OCI-LY7 (cell line): ENCODE measurements at regions not wholly inside any gene's neighbourhood (a gene's known extent, or its start where the extent isn't known, plus 50 kb on each side); places are given as distances from the start of the nearest gene placed in this dataset.

Source experiments
- BruUV-seq: library from RNA; stranded (reverse); fragments of 400-500 nt; replicated peaks from 2 replicates; lab custom pipeline; 2021; lab: Mats Ljungman, UMichigan
- CTCF ChIA-PET: fragments of 300-600 bp; sonication (Branson Sonifier 250); formaldehyde crosslinking; loops from one replicate; lab custom pipeline; 2022; ENCODE audit warnings: antibody characterized with exemption; ENCODE audit not compliant: unreplicated experiment; lab: Charles Lee
- POLR2A ChIA-PET: fragments of 300-600 bp; sonication (Branson Sonifier 250); formaldehyde crosslinking; loops from one replicate; lab custom pipeline; 2022; ENCODE audit warnings: antibody characterized with exemption; lab: Charles Lee
- DNase-seq: peaks from one replicate; pipeline ENCODE4 v3.0.0-alpha.2; 2015; ENCODE audit warnings: low spot score
- H2AFZ ChIP-seq: fragments of 200-600 bp; sonication (generic), shearing (Covaris generic); 2 replicates; pipeline ENCODE4 v1.6.1; 2014; ENCODE audit warnings: mild to moderate bottlenecking, antibody characterized with exemption, low read length, moderate library complexity
- H3K27ac ChIP-seq: fragments of 200-600 bp; sonication (generic); 2 replicates; pipeline ENCODE4 v1.5.1; 2014; ENCODE audit warnings: mixed run types, low read depth, mild to moderate bottlenecking, moderate library complexity, low read length, inconsistent platforms; ENCODE audit not compliant: poor library complexity, severe bottlenecking
- H3K36me3 ChIP-seq: fragments of 200-600 bp; sonication (generic); 2 replicates; pipeline ENCODE4 v1.6.1; 2014; ENCODE audit warnings: mild to moderate bottlenecking, antibody characterized with exemption, low read length, moderate library complexity, mixed read lengths; ENCODE audit not compliant: insufficient read depth
- H3K4me1 ChIP-seq: fragments of 200-600 bp; sonication (generic); 2 replicates; pipeline ENCODE4 v1.5.1; 2014; ENCODE audit warnings: mild to moderate bottlenecking, low read length; ENCODE audit not compliant: insufficient read depth, poor library complexity, severe bottlenecking
- H3K4me2 ChIP-seq: fragments of 200-600 bp; sonication (generic); 2 replicates; pipeline ENCODE4 v1.6.1; 2014; ENCODE audit warnings: mild to moderate bottlenecking, low read length
- H3K4me3 ChIP-seq: fragments of 200-600 bp; sonication (generic); 2 replicates; pipeline ENCODE4 v1.5.1; 2014; ENCODE audit warnings: mild to moderate bottlenecking, low read depth, low read length; ENCODE audit not compliant: poor library complexity, severe bottlenecking
- H3K79me2 ChIP-seq: fragments of 200-600 bp; sonication (generic); 2 replicates; pipeline ENCODE4 v1.6.1; 2016; ENCODE audit warnings: low read depth, mild to moderate bottlenecking, low read length, moderate library complexity, mixed read lengths; ENCODE audit not compliant: insufficient read depth
- H3K9me2 ChIP-seq: fragments of 200-600 bp; sonication (generic); 2 replicates; pipeline ENCODE4 v1.6.1; 2016; ENCODE audit warnings: mild to moderate bottlenecking, low read length, mixed read lengths; ENCODE audit not compliant: insufficient read depth
- H3K9me3 ChIP-seq: fragments of 200-600 bp; sonication (generic); 2 replicates; pipeline ENCODE4 v1.6.1; 2014; ENCODE audit warnings: mild to moderate bottlenecking, mixed run types, low read length, mixed read lengths
- H4K20me1 ChIP-seq: fragments of 200-600 bp; sonication (generic); 2 replicates; pipeline ENCODE4 v1.6.1; 2014; ENCODE audit warnings: mild to moderate bottlenecking, antibody characterized with exemption, low read length, moderate library complexity, mixed read lengths; ENCODE audit not compliant: insufficient read depth
- CTCF ChIP-seq: fragments of 200-600 bp; sonication (generic); conservative IDR thresholded peaks from 2 replicates; pipeline ENCODE4 v1.5.1; 2014; ENCODE audit warnings: mild to moderate bottlenecking, antibody characterized with exemption, low read length, moderate library complexity, mixed read lengths
- EZH2phosphoT487 ChIP-seq: fragments of 200-600 bp; sonication (generic); IDR thresholded peaks from 2 replicates; pipeline ENCODE4 v1.6.1; 2018; ENCODE audit warnings: low read depth, borderline replicate concordance, mild to moderate bottlenecking, mixed run types, antibody characterized with exemption, low read length, moderate library complexity, mixed read lengths
- intact Hi-C: fragments of 100-400 bp; cut with micrococcal nuclease; formaldehyde crosslinking; loops from one replicate; pipeline ENCODE4 v1.10.0; 2022; ENCODE audit not compliant: unreplicated experiment

DNA sequence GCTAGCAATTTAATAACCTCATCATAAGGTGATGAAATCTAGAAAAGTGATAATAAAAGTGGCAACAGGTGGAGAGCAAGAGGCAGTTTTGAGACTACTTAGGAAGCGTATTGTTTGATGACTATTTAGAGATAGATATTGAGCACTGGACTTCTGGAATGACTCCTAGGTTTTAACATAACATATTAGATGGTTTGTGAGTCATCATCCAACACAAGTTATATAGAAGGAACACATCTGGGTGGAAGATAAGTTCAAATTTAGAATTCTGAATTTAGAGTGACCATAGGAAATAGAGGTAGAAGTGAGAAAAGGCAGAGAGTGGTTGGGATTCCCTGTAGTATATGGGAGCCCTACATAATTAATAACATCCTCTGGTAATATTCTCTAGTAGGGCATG, 282.8 kb upstream of the ALCAM start:
- Histone ChIP-seq H3K4me2 (no peak overlapping the region), H3K4me1 (no peaks in the 10 kb centered on the region), H3K9me3 (no peaks in the 10 kb centered on the region), H3K36me3 (no peaks in the 10 kb centered on the region), H4K20me1 (no peaks in the 10 kb centered on the region), H2AFZ (no peak overlapping the region), H3K4me3 (no peak overlapping the region), H3K27ac (no peak overlapping the region), H3K79me2 (no peaks in the 10 kb centered on the region), H3K9me2 (no peaks in the 10 kb centered on the region)
- TF ChIP-seq EZH2phosphoT487 (no peak), CTCF (no peak)
- no TSS peak for BruUV-seq
- CTCF ChIA-PET, result no interaction called here
- intact Hi-C loops, result no loop called here
- DNase-seq, result no peak
- POLR2A ChIA-PET, result interaction anchor here (0.5 to 0.7 kb wide), 2 partner anchors 84 to 1699 kb away, joined by 3 read pairs; no protein-coding TSS in a partner anchor

GRCh38 chr3:105085506-105085905, 281.2 kb upstream of the ALCAM start:
- TF ChIP-seq EZH2phosphoT487 (no peak), CTCF (no peak)
- BruUV-seq, result no TSS peak
- H4K20me1 ChIP-seq, result no peaks in the 10 kb centered on the region
- no peaks in the 10 kb centered on the region for H3K9me3 ChIP-seq
- H3K4me3 ChIP-seq, result no peak overlapping the region
- no peaks in the 10 kb centered on the region for H3K9me2 ChIP-seq
- no peak overlapping the region for H3K27ac ChIP-seq
- ChIA-PET POLR2A (interaction anchor here (0.6 kb wide), 2 partner anchors 257 to 395 kb away, joined by 3 read pairs; no protein-coding TSS in a partner anchor), CTCF (no interaction called here)
- no peak overlapping the region for H3K4me2 ChIP-seq
- no peaks in the 10 kb centered on the region for H3K79me2 ChIP-seq
- H3K4me1 ChIP-seq, result no peaks in the 10 kb centered on the region
- DNase-seq, result no peak
- no peak overlapping the region for H2AFZ ChIP-seq
- intact Hi-C loops, result no loop called here
- no peaks in the 10 kb centered on the region for H3K36me3 ChIP-seq

- Histone ChIP-seq H3K4me3 (no peak overlapping the region), H3K36me3 (no peaks in the 10 kb centered on the region), H3K4me1 (no peaks in the 10 kb centered on the region), H4K20me1 (no peaks in the 10 kb centered on the region), H3K4me2 (no peak overlapping the region), H3K9me3 (no peaks in the 10 kb centered on the region), H2AFZ (no peak overlapping the region), H3K27ac (no peak overlapping the region), H3K79me2 (no peaks in the 10 kb centered on the region), H3K9me2 (no peaks in the 10 kb centered on the region)
- intact Hi-C loops, result no loop called here
- DNase-seq, result no peak
- TF ChIP-seq CTCF (no peak), EZH2phosphoT487 (no peak)
- POLR2A ChIA-PET, result interaction anchor here (0.6 kb wide), 1 partner anchor 409 kb away, joined by 3 read pairs; no protein-coding TSS in a partner anchor
- no TSS peak for BruUV-seq
- CTCF ChIA-PET, result no interaction called here
These were observed 273.1 kb upstream of the ALCAM start for GRCh38 chr3:105093371-105094252.
